ENCODE measurements at regions not wholly inside any gene's neighbourhood (a gene's known extent, or its start where the extent isn't known, plus 50 kb on each side); places are given as distances from the start of the nearest gene placed in this dataset.

GRCh38 chr17:13329421-13329820 lies 272.3 kb downstream of the HS3ST3A1 start:
- TF ChIP-seq, protein P1, sequence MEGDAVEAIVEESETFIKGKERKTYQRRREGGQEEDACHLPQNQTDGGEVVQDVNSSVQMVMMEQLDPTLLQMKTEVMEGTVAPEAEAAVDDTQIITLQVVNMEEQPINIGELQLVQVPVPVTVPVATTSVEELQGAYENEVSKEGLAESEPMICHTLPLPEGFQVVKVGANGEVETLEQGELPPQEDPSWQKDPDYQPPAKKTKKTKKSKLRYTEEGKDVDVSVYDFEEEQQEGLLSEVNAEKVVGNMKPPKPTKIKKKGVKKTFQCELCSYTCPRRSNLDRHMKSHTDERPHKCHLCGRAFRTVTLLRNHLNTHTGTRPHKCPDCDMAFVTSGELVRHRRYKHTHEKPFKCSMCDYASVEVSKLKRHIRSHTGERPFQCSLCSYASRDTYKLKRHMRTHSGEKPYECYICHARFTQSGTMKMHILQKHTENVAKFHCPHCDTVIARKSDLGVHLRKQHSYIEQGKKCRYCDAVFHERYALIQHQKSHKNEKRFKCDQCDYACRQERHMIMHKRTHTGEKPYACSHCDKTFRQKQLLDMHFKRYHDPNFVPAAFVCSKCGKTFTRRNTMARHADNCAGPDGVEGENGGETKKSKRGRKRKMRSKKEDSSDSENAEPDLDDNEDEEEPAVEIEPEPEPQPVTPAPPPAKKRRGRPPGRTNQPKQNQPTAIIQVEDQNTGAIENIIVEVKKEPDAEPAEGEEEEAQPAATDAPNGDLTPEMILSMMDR (conservative IDR thresholded peaks at IDR 0.05 in 1 of 2, IDR thresholded peaks at IDR 0.05 in 1 of 2; ENCODE audit: low read depth in 1 of 2, low read length in 2 of 2), result no peak
- TF ChIP-seq EZH2 (IDR thresholded peaks at IDR 0.05; ENCODE audit: low read length, missing control alignments), result no peak
- Histone ChIP-seq H3K79me2 (ENCODE audit: control insufficient read depth, insufficient read depth, low read length) (no peaks in the 10 kb centered on the region), H3K9me3 (ENCODE audit: control insufficient read depth, insufficient read depth, low read depth, low read length) (no peaks in the 10 kb centered on the region), H3K9ac (ENCODE audit: insufficient read depth, low read length) (no peak overlapping the region), H3K4me2 (ENCODE audit: extremely low read depth, insufficient read depth, low read length) (no peak overlapping the region), H3K27ac (ENCODE audit: insufficient read depth, low read length) (no peak overlapping the region), H3K27me3 (ENCODE audit: control insufficient read depth, insufficient read depth, low read length) (no peaks in the 10 kb centered on the region), H3K36me3 (ENCODE audit: control insufficient read depth, insufficient read depth, low read length) (no peaks in the 10 kb centered on the region), H3K4me1 (ENCODE audit: control insufficient read depth, extremely low read depth, insufficient read depth, low read length) (no peaks in the 10 kb centered on the region), H4K20me1 (ENCODE audit: control insufficient read depth, extremely low read depth, insufficient read depth, low read length) (no peaks in the 10 kb centered on the region), H3K4me3 (replicated peaks in 1 of 4; ENCODE audit: control extremely low read depth in 1 of 4, insufficient read depth in 1 of 4, low read depth in 3 of 4, low read length in 4 of 4) (no peak overlapping the region), H2AFZ (ENCODE audit: low read length) (no peak overlapping the region)
- DNase-seq (ENCODE audit: low read depth in 2 of 2), result no peak

GRCh38 chr17:13323990-13324389 lies 277.7 kb downstream of the HS3ST3A1 start:
- no peaks in the 10 kb centered on the region for H4K20me1 ChIP-seq (ENCODE audit: control insufficient read depth, extremely low read depth, insufficient read depth, low read length)
- no peak for TF ChIP-seq EZH2 (IDR thresholded peaks at IDR 0.05; ENCODE audit: low read length, missing control alignments)
- TF ChIP-seq, protein P1 (conservative IDR thresholded peaks at IDR 0.05 in 1 of 2, IDR thresholded peaks at IDR 0.05 in 1 of 2; ENCODE audit: low read depth in 1 of 2, low read length in 2 of 2), result no peak

GRCh38 chr17:13321951-13322701 lies 279.6 kb downstream of the HS3ST3A1 start:
- Histone ChIP-seq H3K79me2 (ENCODE audit: control insufficient read depth, insufficient read depth, low read length) (no peaks in the 10 kb centered on the region), H3K27me3 (ENCODE audit: control insufficient read depth, insufficient read depth, low read length) (peaks cover 2% of the 10 kb centered on the region), H3K9me3 (ENCODE audit: control insufficient read depth, insufficient read depth, low read depth, low read length) (no peaks in the 10 kb centered on the region), H3K4me2 (ENCODE audit: extremely low read depth, insufficient read depth, low read length) (no peak overlapping the region), H3K36me3 (ENCODE audit: control insufficient read depth, insufficient read depth, low read length) (no peaks in the 10 kb centered on the region), H3K9ac (ENCODE audit: insufficient read depth, low read length) (no peak overlapping the region), H2AFZ (ENCODE audit: low read length) (no peak overlapping the region), H3K4me1 (ENCODE audit: control insufficient read depth, extremely low read depth, insufficient read depth, low read length) (no peaks in the 10 kb centered on the region), H3K27ac (ENCODE audit: insufficient read depth, low read length) (no peak overlapping the region), H3K4me3 (replicated peaks in 1 of 4; ENCODE audit: control extremely low read depth in 1 of 4, insufficient read depth in 1 of 4, low read depth in 3 of 4, low read length in 4 of 4) (no peak overlapping the region), H4K20me1 (ENCODE audit: control insufficient read depth, extremely low read depth, insufficient read depth, low read length) (no peaks in the 10 kb centered on the region)
- no peak for DNase-seq (ENCODE audit: low read depth in 2 of 2)
- TF ChIP-seq, protein P1 (conservative IDR thresholded peaks at IDR 0.05 in 1 of 2, IDR thresholded peaks at IDR 0.05 in 1 of 2; ENCODE audit: low read depth in 1 of 2, low read length in 2 of 2), result no peak
- TF ChIP-seq EZH2 (IDR thresholded peaks at IDR 0.05; ENCODE audit: low read length, missing control alignments), result no peak

More at GRCh38 chr17:13323990-13324389, 277.7 kb downstream of the HS3ST3A1 start:
- H3K4me1 ChIP-seq (ENCODE audit: control insufficient read depth, extremely low read depth, insufficient read depth, low read length), result no peaks in the 10 kb centered on the region
- H3K79me2 ChIP-seq (ENCODE audit: control insufficient read depth, insufficient read depth, low read length), result no peaks in the 10 kb centered on the region
- H3K36me3 ChIP-seq (ENCODE audit: control insufficient read depth, insufficient read depth, low read length), result no peaks in the 10 kb centered on the region
- no peak overlapping the region for H3K4me2 ChIP-seq (ENCODE audit: extremely low read depth, insufficient read depth, low read length)
- no peak overlapping the region for H3K9ac ChIP-seq (ENCODE audit: insufficient read depth, low read length)
- no peak overlapping the region for H3K27ac ChIP-seq (ENCODE audit: insufficient read depth, low read length)
- DNase-seq (ENCODE audit: low read depth in 2 of 2), result peak; percentile 66 to 69
- H2AFZ ChIP-seq (ENCODE audit: low read length), result no peak overlapping the region
- H3K9me3 ChIP-seq (ENCODE audit: control insufficient read depth, insufficient read depth, low read depth, low read length), result no peaks in the 10 kb centered on the region
- H3K27me3 ChIP-seq (ENCODE audit: control insufficient read depth, insufficient read depth, low read length), result peaks cover 2% of the 10 kb centered on the region
- no peak overlapping the region for H3K4me3 ChIP-seq (replicated peaks in 1 of 4; ENCODE audit: control extremely low read depth in 1 of 4, insufficient read depth in 1 of 4, low read depth in 3 of 4, low read length in 4 of 4)

All from fibroblast of lung (primary cell).